GM21825 (cell line): ENCODE measurements at regions not wholly inside any gene's neighbourhood (a gene's known extent, or its start where the extent isn't known, plus 50 kb on each side); places are given as distances from the start of the nearest gene placed in this dataset.

Source experiments
- ATAC-seq: cut with Tn5 transposase; IDR thresholded peaks from one replicate; pipeline ENCODE4 v1.9.1; 2021; ENCODE audit warnings: mild to moderate bottlenecking, moderate library complexity; ENCODE audit not compliant: unreplicated experiment

GRCh38 chr1:237962985-237963384 lies 72.3 kb upstream of the ZP4 start:
- no peak for ATAC-seq

DNA sequence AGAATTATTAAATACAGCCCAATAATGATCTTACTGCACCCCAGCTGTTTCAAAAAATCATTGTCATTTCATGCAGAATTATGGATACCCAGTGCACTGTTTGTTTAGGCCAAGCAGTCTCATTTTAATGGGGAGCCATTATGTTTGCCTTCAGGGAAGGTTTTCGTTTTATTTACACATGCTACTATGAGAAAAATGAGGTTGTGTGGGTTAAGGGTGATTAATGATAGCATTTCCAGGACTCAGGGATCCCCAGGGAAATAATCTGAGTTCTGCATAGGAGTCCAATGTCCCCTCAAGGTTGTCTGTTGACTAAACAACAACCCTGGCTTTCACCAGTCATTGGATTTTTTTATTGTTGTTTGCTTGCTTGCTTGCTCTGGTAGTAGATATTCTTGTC lies 71.0 kb upstream of the ZP4 start:
- no peak for ATAC-seq

- no peak for ATAC-seq
These were observed 69.1 kb upstream of the ZP4 start for GRCh38 chr1:237959838-237960237.

DNA sequence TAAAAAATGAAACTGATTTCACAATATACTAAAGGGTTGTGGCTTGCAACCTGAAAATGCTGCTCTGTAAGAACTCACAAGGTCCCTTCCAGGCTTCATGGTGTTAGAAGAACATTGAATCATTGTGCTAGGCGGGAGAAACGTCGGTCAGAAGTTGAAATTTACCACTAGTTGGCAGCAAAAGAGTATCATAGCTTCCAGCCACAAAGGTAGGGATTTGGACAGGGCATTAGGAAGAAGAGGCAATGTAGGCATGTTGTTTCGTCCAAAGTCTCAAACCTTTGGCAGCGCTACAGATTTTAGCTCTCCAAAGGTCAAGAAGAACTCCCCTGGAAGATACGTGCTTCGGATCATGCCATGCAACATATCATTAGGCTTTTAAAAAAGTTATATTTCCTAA lies 62.5 kb upstream of the ZP4 start:
- ATAC-seq, result no peak
